GM21360 (cell line): ENCODE measurements at regions not wholly inside any gene's neighbourhood (a gene's known extent, or its start where the extent isn't known, plus 50 kb on each side); places are given as distances from the start of the nearest gene placed in this dataset.
"Not testable (repeated sequence)": the region's sequence is repeated elsewhere in the genome, so short reads cannot be mapped to it uniquely, and the experiment has no call there.

Experiments used
- ATAC-seq: cut with Tn5 transposase; IDR thresholded peaks from one replicate; pipeline ENCODE4 v1.9.1; 2021; ENCODE audit warnings: mild to moderate bottlenecking, moderate library complexity; ENCODE audit not compliant: unreplicated experiment

GRCh38 chr6:1230689-1231605 lies 81.0 kb upstream of the FOXQ1 start:
- no peak for ATAC-seq

DNA sequence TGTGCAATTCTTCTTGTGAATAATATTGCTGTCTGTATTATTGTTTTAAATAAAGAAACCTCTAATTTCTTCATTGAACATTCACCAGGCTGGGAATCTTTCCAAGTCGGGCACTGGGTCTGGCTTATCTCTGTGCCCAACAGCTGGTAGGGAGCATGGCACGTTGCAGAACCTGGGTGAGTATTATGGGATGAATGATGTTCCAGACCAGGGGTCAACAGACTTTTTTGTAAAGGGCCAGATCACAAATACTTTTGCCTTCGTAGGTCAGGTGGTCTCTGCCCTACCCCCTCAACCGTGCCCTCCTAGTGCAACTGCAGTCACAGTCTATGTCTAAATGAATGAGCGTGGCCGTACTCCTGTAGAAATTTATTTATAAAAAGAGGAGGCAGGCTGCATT lies 81.6 kb upstream of the FOXQ1 start:
- ATAC-seq: no peak

DNA sequence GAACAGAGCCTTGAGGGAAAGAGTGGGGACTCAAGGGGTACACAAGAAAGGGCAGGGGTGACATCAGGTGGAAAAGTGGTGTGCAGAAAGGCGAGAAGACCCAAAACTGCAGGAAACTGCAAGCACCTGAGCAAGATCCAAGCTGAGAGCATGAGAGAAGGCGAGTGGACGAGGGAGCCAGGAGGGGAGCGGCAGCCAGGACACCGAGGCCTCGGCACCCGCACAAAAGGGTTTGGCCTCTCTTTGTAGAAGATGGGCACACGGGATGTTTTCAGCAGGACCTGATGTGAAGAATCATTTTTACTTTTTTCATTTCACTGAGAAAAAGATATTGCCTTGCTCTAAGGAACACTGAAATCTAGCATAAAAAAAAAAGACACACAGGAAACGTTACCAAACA lies 82.1 kb upstream of the FOXQ1 start:
- ATAC-seq: no peak

- ATAC-seq: no peak
These were observed 82.6 kb upstream of the FOXQ1 start for GRCh38 chr6:1229301-1229700.

- ATAC-seq: no peak
These were observed 83.1 kb upstream of the FOXQ1 start for GRCh38 chr6:1228754-1229191.

- ATAC-seq: no peak
These were observed 83.8 kb upstream of the FOXQ1 start for GRCh38 chr6:1227935-1228753.

DNA sequence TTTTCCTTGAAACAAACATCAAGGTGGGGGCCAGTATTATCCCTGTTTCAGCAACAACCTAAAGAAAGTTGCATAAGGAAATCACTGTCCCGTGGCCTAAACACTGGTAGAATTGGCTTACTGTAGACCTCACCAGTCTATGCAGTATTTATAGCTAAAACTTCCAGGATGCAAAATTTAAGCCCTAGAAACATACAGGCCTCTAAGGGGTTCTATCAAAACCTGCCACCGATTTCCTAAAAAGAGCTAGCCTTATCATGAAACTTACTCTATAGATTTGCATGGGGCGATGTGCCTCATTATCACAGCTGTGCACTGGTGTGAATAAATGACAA lies 84.3 kb upstream of the FOXQ1 start:
- no peak for ATAC-seq

- ATAC-seq: no peak
These were observed 85.4 kb upstream of the FOXQ1 start for GRCh38 chr6:1226277-1227099.

DNA sequence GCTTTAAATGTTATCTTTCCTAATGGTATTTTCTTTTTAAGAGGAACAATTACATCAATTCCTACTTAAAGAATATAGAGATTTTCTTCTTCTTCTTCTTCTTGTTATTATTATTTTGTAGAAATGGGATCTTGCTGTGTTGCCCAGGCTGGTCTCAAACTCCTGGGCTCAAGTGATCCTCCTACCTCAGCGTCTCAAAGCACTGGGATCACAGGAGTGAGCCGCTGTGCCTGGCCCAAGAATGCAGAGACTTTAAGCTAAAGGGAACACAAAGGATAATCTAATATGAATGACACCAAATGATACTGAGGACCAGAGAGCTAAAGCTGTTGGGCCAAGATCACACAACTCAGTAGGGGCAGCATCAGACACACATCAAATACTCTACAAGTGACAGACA lies 87.4 kb upstream of the FOXQ1 start:
- no peak for ATAC-seq

DNA sequence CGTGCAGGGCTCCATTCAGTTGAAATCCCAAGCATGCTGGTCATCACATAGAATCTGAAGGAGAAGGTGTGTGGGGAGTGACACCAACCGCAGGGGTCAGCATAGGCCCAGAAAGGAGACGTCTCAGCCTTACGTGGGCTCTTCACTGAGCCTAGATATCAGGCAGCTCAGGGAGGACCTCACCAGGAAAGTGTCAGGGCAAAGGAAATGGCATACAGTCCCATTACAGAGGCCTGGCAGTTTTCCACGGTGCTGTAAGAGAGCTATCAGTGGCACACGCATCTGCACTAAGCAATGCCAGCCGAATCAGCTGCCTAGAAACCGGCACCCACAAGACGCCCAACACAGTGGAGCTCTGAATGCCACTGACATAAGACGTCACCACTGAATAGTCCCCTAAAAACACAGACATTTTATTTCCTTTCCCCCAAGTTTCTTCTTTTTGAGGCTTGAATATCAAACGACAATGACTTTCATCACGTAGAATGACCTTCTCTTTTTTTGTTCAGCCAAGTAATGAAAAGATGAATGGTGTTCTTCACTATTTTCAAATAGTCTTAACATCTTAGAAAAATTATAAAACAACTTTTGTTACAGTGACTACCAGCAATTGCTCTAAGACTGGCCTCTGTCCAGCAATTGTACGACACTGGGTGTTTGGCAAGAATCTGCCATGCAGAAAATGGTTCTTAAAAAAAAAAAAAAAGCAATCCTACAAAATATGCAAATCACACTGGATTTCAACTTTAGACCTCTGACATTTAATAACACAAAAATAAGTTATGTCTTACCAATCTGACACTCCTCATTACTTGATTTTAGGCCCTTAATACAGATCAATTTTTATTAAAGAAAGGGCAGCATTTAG lies 88.9 kb upstream of the FOXQ1 start:
- ATAC-seq: no peak

DNA sequence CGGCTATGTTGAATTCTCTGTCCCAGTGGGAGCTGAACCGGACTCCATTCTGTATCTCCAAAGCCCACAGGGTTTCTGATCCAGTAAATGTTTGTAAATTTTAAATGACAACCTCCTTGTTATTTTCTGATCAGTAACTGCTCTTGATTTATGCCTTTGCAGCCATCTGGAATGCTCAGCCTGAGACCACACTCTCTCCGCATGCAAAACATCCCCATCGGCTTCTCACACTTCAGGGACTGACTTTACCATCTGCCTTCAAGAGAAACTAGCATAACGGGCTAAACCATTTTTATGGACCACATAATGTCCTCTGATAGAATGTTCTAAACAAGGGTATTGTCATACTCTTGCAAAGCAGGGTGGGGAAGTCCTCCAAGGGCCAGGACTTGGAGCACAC lies 94.5 kb upstream of the FOXQ1 start:
- ATAC-seq: no peak

DNA sequence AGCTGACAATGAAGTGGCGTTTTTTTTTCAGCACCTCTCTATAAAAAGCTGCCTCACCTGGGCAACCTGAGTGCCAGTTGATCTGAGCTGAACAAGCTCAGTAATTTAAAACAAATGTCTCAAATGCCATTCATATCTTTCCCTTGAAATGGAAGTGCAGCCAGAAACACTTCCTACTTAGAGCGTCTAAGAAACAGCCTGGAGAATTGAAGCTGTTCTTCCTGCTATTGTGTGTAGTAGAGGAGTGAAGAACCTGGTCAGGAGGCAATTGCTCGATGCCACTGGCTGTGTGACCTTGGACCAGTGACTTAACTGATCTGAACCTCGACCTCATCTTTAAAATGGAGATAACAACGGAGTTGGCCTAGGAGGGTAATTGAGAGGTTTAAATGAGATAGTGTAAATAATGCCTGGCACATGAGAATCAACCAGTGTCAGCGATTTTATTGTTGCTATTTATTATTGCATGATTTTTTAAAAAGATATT lies 95.4 kb upstream of the FOXQ1 start:
- no peak for ATAC-seq

DNA sequence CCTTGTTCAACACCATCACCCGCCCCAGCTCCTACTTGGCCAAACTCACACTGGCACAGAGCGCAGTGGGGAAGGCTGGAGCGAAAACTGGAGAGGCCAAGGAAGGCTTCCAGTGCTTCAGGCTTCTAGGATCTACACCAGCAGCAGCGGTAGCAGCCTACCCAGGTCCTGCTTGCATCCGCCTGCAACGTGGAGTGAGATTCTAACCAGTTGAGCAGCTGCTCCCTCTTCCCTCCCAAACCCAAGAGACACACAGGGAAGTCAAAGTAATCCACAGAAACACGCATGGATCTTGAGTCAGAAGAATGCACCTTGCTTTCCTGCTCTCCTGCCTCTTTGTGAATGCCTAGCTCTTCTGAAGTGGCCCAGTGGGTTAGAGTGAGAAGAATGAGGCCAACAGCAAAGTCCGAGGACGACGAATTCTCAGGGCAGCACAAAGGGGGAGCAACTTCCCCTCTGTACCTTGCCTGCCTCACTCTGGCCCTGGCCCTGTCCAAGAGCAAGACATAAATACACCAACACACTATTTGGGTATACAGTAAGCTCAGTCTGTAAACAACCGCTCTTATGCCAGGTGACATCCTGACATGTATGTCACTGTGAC lies 95.9 kb upstream of the FOXQ1 start:
- ATAC-seq: no peak

DNA sequence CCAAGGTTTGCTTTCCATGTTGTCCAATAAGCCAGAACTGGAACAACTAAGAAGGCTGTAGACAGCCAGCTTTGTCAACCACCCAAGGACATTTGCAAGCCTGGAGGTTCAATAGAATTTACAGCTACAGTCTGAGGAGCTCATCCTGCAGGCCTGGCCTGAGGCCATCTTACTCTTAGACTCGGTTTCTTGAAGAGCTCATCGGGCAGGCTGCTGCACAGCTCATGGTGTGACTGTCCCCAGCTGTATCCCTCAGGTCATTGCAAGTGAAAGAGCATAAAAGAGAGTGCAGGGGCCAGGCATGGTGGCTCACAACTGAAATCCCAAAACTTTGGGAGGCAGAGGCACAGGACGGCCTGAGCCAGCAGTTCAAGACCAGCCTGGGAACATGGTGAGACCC lies 96.9 kb upstream of the FOXQ1 start:
- no peak for ATAC-seq

DNA sequence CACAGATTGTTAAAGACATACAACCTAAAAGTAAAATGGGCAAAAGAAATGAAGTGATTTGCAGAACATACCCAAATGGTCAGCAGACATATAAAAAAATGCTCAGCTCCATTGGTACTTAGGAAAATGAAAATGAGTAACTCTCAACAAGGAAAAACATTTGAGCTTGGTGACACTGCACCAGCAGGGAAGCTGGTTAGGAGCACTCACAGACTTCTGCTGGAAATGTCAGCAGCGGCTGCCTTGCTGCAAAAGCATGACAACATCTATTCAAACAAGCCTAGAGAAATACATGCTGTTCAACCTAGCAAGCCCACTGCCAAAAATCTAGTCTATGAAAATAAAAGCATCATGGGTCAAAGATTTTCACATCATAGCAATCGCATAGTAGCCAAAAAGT lies 99.0 kb upstream of the FOXQ1 start:
- no peak for ATAC-seq

DNA sequence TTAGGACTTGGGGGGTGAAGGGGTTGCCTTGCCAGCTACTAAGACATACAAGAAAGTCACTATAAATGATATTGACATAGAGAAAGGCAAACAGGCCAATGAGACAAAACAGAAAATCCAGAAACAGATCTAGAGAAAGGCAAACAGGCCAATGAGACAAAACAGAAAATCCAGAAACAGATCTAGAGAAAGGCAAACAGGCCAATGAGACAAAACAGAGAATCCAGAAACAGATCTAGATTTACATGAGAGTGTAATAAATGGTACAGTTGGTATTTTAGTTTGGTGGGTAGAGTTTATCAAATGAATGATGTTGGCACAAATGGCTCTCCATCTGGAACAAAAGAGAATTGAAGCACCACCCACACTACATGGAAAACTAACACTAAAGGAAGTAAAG lies 99.8 kb upstream of the FOXQ1 start:
- ATAC-seq: not testable (repeated sequence)

- ATAC-seq: not testable (repeated sequence)
These were observed 101.3 kb upstream of the FOXQ1 start for GRCh38 chr6:1210631-1211030.

DNA sequence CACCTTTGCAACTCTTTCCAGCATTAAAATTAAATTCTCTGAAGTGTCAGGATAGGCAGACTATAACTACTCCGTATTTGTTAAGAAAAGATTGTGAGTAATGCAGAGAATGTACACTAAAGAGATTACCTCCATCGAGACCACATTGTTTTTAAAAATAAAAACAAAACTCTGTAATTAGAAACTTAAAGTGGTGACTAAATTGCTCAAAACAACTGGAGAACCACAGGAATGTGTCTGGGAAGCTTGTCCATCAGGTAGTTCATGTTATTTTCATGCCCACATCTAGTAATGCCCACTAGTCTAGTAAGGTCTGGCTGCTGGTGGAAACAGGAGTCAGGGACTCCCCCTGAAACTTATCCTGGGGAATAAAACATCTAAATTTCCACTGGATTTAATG lies 103.0 kb upstream of the FOXQ1 start:
- ATAC-seq: no peak

- ATAC-seq: no peak
These were observed 108.4 kb upstream of the FOXQ1 start for GRCh38 chr6:1203546-1203945.

GRCh38 chr6:1202201-1202600 lies 109.7 kb upstream of the FOXQ1 start:
- ATAC-seq: no peak
